OCI-LY3 (cell line): ENCODE measurements at regions not wholly inside any gene's neighbourhood (a gene's known extent, or its start where the extent isn't known, plus 50 kb on each side); places are given as distances from the start of the nearest gene placed in this dataset.

ENCODE experiments used
- CTCF ChIP-seq: fragments of 200-600, 300-600 bp; sonication (generic); IDR thresholded peaks from 2 replicates; pipeline ENCODE4 v1.5.1; 2014; ENCODE audit warnings: antibody characterized with exemption, low read length, low read depth
- EZH2phosphoT487 ChIP-seq: fragments of 200-600 bp; shearing (Covaris generic); IDR thresholded peaks from 2 replicates; pipeline ENCODE4 v1.6.1; 2018; ENCODE audit warnings: antibody characterized with exemption, mixed run types, low read depth

- TF ChIP-seq CTCF (no peak), EZH2phosphoT487 (no peak)
These were observed 119.0 kb upstream of the PRSS16 start for GRCh38 chr6:27128311-27129094.
